Cardiac muscle cell (in vitro differentiated cells and primary cell): ENCODE measurements at regions not wholly inside any gene's neighbourhood (a gene's known extent, or its start where the extent isn't known, plus 50 kb on each side); places are given as distances from the start of the nearest gene placed in this dataset.
"Not testable (repeated sequence)": the region's sequence is repeated elsewhere in the genome, so short reads cannot be mapped to it uniquely, and the experiment has no call there.

ENCODE experiments used
- DNase-seq, 2 donors: peaks; one replicate each; pipeline versions ENCODE4 v3.0.0 to v3.0.0-alpha.2; 2010 to 2017; ENCODE audit warnings: low read depth in 1 of 2, low spot score in 1 of 2
- H3K27ac ChIP-seq: fragments of 200-600 bp; sonication (generic); 2 replicates; pipeline ENCODE4 v1.5.1; 2016
- H3K27me3 ChIP-seq: fragments of 200-600 bp; sonication (generic); 2 replicates; pipeline ENCODE4 v1.6.0; 2016; ENCODE audit warnings: control low read depth
- H3K36me3 ChIP-seq: fragments of 200-600 bp; sonication (generic); 2 replicates; pipeline ENCODE4 v1.5.1; 2016; ENCODE audit warnings: control low read depth
- H3K4me1 ChIP-seq: fragments of 200-600 bp; sonication (generic); 2 replicates; pipeline ENCODE4 v1.8.1; 2017; ENCODE audit warnings: low read depth, mild to moderate bottlenecking, mixed run types
- H3K4me3 ChIP-seq: fragments of 200-600 bp; sonication (generic); 2 replicates; pipeline ENCODE4 v1.5.1; 2016; ENCODE audit warnings: mild to moderate bottlenecking
- H3K9me3 ChIP-seq: fragments of 200-600 bp; sonication (generic); 2 replicates; pipeline ENCODE4 v1.5.1; 2017; ENCODE audit warnings: low read depth, mild to moderate bottlenecking, control low read depth
- CTCF ChIP-seq: IDR thresholded peaks from 2 replicates; pipeline ENCODE4 v1.5.1; 2012; ENCODE audit warnings: low read depth, mild to moderate bottlenecking, low read length

- no peaks in the 10 kb centered on the region for H3K36me3 ChIP-seq
- H3K27me3 ChIP-seq, result no peaks in the 10 kb centered on the region
- no peak overlapping the region for H3K27ac ChIP-seq
- H3K4me3 ChIP-seq, result no peak overlapping the region
- no peaks in the 10 kb centered on the region for H3K4me1 ChIP-seq
- TF ChIP-seq CTCF, result no peak
- no peak for DNase-seq
- H3K9me3 ChIP-seq, result no peaks in the 10 kb centered on the region
These were observed 235.2 kb downstream of the BCL11B start for GRCh38 chr14:99036611-99037293.

GRCh38 chr14:99037326-99037725 lies 234.7 kb downstream of the BCL11B start:
- not testable (repeated sequence) for H3K27me3 ChIP-seq, H3K4me1 ChIP-seq, H3K27ac ChIP-seq, H3K9me3 ChIP-seq, H3K4me3 ChIP-seq, DNase-seq, H3K36me3 ChIP-seq

- H3K4me3 ChIP-seq, result no peak overlapping the region
- no peak overlapping the region for H3K27ac ChIP-seq
- DNase-seq, result no peak
- no peaks in the 10 kb centered on the region for H3K9me3 ChIP-seq
- no peaks in the 10 kb centered on the region for H3K4me1 ChIP-seq
- H3K27me3 ChIP-seq, result no peaks in the 10 kb centered on the region
- peak; percentile 2 for TF ChIP-seq CTCF
- H3K36me3 ChIP-seq, result no peaks in the 10 kb centered on the region
These were observed 234.1 kb downstream of the BCL11B start for GRCh38 chr14:99037777-99038430.

- H3K4me1 ChIP-seq, result no peaks in the 10 kb centered on the region
- H3K27ac ChIP-seq, result no peak overlapping the region
- no peaks in the 10 kb centered on the region for H3K9me3 ChIP-seq
- H3K36me3 ChIP-seq, result no peaks in the 10 kb centered on the region
- TF ChIP-seq CTCF, result no peak
- H3K27me3 ChIP-seq, result no peaks in the 10 kb centered on the region
- DNase-seq, result peak in 1 of 2 donors; percentile 9
- no peak overlapping the region for H3K4me3 ChIP-seq
These were observed 233.6 kb downstream of the BCL11B start for GRCh38 chr14:99038431-99038820.

- Histone ChIP-seq H3K27me3 (no peaks in the 10 kb centered on the region), H3K4me3 (no peak overlapping the region), H3K9me3 (no peaks in the 10 kb centered on the region), H3K36me3 (no peaks in the 10 kb centered on the region), H3K27ac (no peak overlapping the region), H3K4me1 (no peaks in the 10 kb centered on the region)
- no peak for TF ChIP-seq CTCF
- no peak for DNase-seq
These were observed 232.5 kb downstream of the BCL11B start for GRCh38 chr14:99039331-99040041.

GRCh38 chr14:99040052-99040451 lies 231.9 kb downstream of the BCL11B start:
- Histone ChIP-seq H3K9me3 (no peaks in the 10 kb centered on the region), H3K4me3 (no peak overlapping the region), H3K27ac (no peak overlapping the region), H3K36me3 (no peaks in the 10 kb centered on the region), H3K27me3 (no peaks in the 10 kb centered on the region), H3K4me1 (no peaks in the 10 kb centered on the region)
- no peak for TF ChIP-seq CTCF
- no peak for DNase-seq
